DOHH2 (cell line): ENCODE measurements at regions not wholly inside any gene's neighbourhood (a gene's known extent, or its start where the extent isn't known, plus 50 kb on each side); places are given as distances from the start of the nearest gene placed in this dataset.

Source experiments
- H3F3A ChIP-seq: fragments of 200-600 bp; sonication (generic), shearing (Covaris generic); 2 replicates; pipeline ENCODE4 v1.6.0; 2016; ENCODE audit warnings: antibody characterized with exemption, mild to moderate bottlenecking; ENCODE audit not compliant: control insufficient read depth, insufficient read depth
- H3K27ac ChIP-seq: fragments of 200-600 bp; sonication (generic); 2 replicates; pipeline ENCODE4 v1.5.1; 2014; ENCODE audit warnings: low read depth, mild to moderate bottlenecking, low read length, moderate library complexity
- H3K27me3 ChIP-seq: fragments of 200-600 bp; sonication (generic); 2 replicates; pipeline ENCODE4 v1.6.1; 2014; ENCODE audit warnings: mild to moderate bottlenecking, low read length, mixed read lengths; ENCODE audit not compliant: control insufficient read depth
- H3K36me3 ChIP-seq: fragments of 200-600 bp; sonication (generic); 2 replicates; pipeline ENCODE4 v1.6.1; 2014; ENCODE audit warnings: mild to moderate bottlenecking, low read length, moderate library complexity, mixed read lengths; ENCODE audit not compliant: control insufficient read depth
- H3K4me1 ChIP-seq: fragments of 200-600 bp; sonication (generic); 2 replicates; pipeline ENCODE4 v1.6.1; 2014; ENCODE audit warnings: mild to moderate bottlenecking, low read length, mixed read lengths; ENCODE audit not compliant: control insufficient read depth
- H3K4me2 ChIP-seq: fragments of 200-600 bp; sonication (generic); 2 replicates; pipeline ENCODE4 v1.6.0; 2014; ENCODE audit warnings: mild to moderate bottlenecking, low read length, moderate library complexity
- H3K4me3 ChIP-seq: fragments of 200-600 bp; sonication (generic); 2 replicates; pipeline ENCODE4 v1.5.1; 2014; ENCODE audit warnings: mild to moderate bottlenecking, low read length, mixed read lengths
- H3K79me2 ChIP-seq: fragments of 200-600 bp; sonication (generic); 2 replicates; pipeline ENCODE4 v1.6.1; 2014; ENCODE audit warnings: mild to moderate bottlenecking, low read length, mixed read lengths; ENCODE audit not compliant: control insufficient read depth
- H3K9me2 ChIP-seq: fragments of 200-600 bp; sonication (generic); replicated peaks from 2 replicates; pipeline ENCODE4 v1.6.1; 2014; ENCODE audit warnings: mild to moderate bottlenecking, low read length, mixed read lengths; ENCODE audit not compliant: control insufficient read depth
- H3K9me3 ChIP-seq: fragments of 200-600 bp; sonication (generic); 2 replicates; pipeline ENCODE4 v1.6.1; 2014; ENCODE audit warnings: antibody characterized with exemption, low read length, mixed read lengths; ENCODE audit not compliant: control insufficient read depth, insufficient read depth
- H4K20me1 ChIP-seq: fragments of 200-600 bp; sonication (generic); 2 replicates; pipeline ENCODE4 v1.6.0; 2014; ENCODE audit warnings: low read depth, mild to moderate bottlenecking, antibody characterized with exemption, low read length, moderate library complexity; ENCODE audit not compliant: control insufficient read depth, insufficient read depth
- EZH2phosphoT487 ChIP-seq: fragments of 200-600 bp; sonication (generic); IDR thresholded peaks from 2 replicates; pipeline ENCODE4 v1.6.1; 2017; ENCODE audit warnings: borderline replicate concordance, mild to moderate bottlenecking, antibody characterized with exemption, low read length, moderate library complexity, mixed read lengths
- TF ChIP-seq, protein P1 (sequence below): fragments of 200-600 bp; sonication (generic); IDR thresholded peaks from one replicate; pipeline ENCODE4 v1.5.1; 2014; ENCODE audit warnings: antibody characterized with exemption, mild to moderate bottlenecking, low read depth, low read length; ENCODE audit not compliant: poor library complexity, severe bottlenecking

DNA sequence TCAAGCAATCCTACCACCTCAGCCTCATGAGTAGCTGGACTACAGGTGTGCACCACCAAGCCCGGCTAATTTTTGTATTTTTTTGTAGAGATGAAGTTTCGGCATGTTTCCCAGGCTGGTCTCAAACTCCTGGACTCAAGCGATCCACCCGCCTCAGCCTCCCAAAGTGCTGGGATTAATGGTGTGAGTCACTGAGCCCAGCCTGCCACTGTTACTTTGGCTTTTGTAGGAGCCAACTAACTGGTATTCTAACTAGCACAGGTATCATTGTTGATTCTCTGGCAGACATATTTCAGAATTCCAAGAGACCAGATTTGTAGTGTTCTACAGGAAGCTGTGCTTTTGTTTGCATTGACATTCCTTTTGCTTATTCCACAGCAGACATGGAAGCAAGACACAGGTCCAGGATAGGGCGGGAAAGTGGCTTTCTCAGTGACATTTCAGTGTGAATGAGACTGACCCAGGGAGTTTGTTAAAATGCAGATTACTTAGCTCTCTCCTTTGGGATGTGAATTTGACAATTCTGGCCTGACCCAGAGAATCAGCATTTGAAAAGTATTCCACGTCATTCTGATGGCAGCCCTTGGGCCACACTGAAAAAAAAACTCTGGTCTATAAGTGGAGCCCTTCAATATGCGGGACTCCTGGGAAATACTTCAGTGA is 52.2 kb upstream of the PAX6 start:
- H3K4me2 ChIP-seq, result no peak overlapping the region
- no peak for TF ChIP-seq EZH2phosphoT487
- TF ChIP-seq, protein P1, sequence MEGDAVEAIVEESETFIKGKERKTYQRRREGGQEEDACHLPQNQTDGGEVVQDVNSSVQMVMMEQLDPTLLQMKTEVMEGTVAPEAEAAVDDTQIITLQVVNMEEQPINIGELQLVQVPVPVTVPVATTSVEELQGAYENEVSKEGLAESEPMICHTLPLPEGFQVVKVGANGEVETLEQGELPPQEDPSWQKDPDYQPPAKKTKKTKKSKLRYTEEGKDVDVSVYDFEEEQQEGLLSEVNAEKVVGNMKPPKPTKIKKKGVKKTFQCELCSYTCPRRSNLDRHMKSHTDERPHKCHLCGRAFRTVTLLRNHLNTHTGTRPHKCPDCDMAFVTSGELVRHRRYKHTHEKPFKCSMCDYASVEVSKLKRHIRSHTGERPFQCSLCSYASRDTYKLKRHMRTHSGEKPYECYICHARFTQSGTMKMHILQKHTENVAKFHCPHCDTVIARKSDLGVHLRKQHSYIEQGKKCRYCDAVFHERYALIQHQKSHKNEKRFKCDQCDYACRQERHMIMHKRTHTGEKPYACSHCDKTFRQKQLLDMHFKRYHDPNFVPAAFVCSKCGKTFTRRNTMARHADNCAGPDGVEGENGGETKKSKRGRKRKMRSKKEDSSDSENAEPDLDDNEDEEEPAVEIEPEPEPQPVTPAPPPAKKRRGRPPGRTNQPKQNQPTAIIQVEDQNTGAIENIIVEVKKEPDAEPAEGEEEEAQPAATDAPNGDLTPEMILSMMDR, result no peak
- no peaks in the 10 kb centered on the region for H3K27me3 ChIP-seq
- no peak overlapping the region for H3K27ac ChIP-seq
- no peaks in the 10 kb centered on the region for H4K20me1 ChIP-seq
- no peaks in the 10 kb centered on the region for H3K79me2 ChIP-seq
- no peaks in the 10 kb centered on the region for H3K36me3 ChIP-seq
- no peaks in the 10 kb centered on the region for H3K9me2 ChIP-seq
- H3K9me3 ChIP-seq, result no peaks in the 10 kb centered on the region
- H3F3A ChIP-seq, result no peaks in the 10 kb centered on the region
- H3K4me3 ChIP-seq, result no peak overlapping the region
- no peaks in the 10 kb centered on the region for H3K4me1 ChIP-seq

DNA sequence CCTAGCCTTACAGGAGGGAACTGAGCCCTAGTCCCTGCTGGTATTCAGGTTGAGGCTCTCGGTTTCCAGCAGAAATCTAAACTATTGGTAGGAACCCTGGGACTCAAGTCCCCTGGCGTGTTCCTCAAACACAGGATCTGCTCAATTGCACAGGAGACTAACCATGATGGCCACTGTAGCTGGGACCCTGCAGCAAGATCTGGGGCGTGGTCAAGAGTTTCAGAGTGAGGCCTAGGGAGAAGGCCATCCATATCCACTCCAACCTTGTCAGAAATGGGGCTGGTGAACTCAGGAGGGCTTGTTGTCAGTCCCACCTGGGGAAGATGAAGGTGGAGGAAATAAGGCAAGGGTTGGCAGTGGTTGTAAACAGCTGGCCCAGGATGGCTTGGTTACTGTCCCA is 49.9 kb upstream of the PAX6 start:
- H3F3A ChIP-seq, result no peaks in the 10 kb centered on the region
- H3K27ac ChIP-seq, result no peak overlapping the region
- H3K9me3 ChIP-seq, result no peaks in the 10 kb centered on the region
- no peak overlapping the region for H3K4me2 ChIP-seq
- no peak overlapping the region for H3K4me3 ChIP-seq
- no peaks in the 10 kb centered on the region for H3K4me1 ChIP-seq
- no peak for TF ChIP-seq EZH2phosphoT487
- TF ChIP-seq, protein P1, result no peak
- H3K79me2 ChIP-seq, result no peaks in the 10 kb centered on the region
- no peaks in the 10 kb centered on the region for H3K36me3 ChIP-seq
- H4K20me1 ChIP-seq, result no peaks in the 10 kb centered on the region
- H3K27me3 ChIP-seq, result no peaks in the 10 kb centered on the region
- H3K9me2 ChIP-seq, result no peaks in the 10 kb centered on the region
